ENCODE measurements at regions not wholly inside any gene's neighbourhood (a gene's known extent, or its start where the extent isn't known, plus 50 kb on each side); places are given as distances from the start of the nearest gene placed in this dataset.

DNA sequence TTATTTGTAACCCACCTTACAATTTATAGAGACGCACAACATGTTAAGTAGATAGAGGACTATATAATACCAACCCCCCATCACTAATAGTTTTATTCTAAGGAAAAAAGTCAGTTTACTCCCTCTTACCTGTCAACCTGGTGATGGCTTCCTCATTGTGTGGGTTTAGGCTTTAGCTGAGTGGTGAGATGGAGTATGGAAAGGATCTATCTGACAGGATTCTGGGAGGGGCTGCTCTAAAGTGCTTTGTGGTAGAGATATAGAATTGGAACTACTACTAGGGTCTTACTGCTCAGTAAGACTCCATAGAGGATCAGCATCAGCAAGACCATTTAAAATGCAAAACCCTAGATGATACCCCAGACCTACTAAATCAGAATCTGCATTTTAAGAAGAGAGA lies 82.1 kb upstream of the IFNE start:
- DNase-seq (ENCODE audit: low read depth), result no peak

DNA sequence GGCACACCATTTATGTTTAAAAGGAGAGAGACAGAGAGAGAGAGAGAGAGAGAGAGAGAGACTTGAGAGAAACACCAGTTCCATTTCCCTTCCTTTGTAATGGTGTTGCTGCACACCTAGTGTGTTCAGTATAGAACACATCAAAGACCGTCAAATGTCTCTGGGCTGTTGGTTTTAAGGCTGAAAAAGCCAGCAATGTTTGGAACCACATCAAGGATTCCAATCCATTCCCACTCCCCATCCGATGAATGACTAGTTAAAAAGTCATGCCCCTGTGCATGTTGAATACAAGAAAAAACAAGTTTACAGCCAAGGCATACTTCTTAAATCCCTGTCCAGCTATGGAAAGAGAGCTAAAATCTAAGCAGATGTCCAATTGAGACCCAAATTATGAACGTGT lies 83.0 kb upstream of the IFNE start:
- DNase-seq (ENCODE audit: low read depth), result no peak

DNA sequence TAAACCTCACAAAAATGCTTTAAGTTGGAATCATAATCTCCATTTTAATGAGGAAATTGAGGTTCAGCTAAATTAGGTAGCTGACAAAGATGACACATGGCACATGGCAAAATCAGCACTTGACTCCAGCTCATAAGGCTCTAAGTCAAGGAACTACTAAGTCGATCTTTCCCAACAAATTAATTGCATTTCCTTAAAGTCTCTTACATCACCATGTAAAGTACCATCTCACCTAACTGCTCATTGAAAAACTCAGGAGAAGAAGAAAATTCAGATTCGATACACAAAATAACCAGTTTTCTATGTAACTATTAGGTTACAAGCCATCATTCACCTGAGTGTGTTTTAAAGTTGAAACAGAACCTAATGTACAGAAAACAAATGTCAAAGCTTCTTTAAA lies 85.8 kb upstream of the IFNE start:
- DNase-seq (ENCODE audit: low read depth), result no peak

DNA sequence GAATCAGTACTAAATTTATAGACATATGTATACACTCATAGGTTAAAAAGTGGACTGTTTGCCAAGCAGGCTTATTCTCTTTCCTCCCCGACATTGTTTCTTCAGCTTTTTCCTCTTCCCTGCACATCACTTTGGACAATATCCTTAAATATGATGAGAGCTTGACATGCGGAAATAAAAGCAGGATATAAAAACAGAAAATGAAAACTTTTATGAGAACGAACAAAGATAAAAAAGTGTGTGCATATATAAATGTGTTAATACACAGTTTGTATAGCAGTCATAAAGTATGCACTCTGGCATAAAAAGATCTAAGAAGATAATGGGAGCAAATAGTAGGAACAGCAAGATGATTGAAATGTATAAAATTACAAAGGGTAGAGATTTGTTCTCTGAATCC lies 86.4 kb upstream of the IFNE start:
- DNase-seq (ENCODE audit: low read depth), result no peak

DNA sequence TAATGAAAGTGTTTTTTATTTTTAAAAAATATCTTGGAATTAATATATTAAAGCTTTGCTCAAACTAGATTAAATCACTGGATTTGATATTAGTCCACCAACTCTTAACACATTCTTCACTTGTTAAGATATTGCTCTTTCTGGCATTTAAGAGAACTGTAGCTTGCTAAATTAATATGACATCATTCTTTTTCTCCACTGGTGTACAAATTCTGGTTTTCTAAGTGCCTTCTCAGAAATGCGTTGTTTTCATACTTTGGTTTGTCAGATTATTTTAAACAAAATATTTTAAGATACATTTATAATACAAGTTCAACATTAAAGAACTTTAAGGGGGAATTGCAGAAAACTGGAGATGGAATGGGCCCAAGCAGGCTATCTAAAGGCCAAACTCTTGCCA lies 87.6 kb upstream of the IFNE start:
- DNase-seq (ENCODE audit: low read depth), result no peak

DNA sequence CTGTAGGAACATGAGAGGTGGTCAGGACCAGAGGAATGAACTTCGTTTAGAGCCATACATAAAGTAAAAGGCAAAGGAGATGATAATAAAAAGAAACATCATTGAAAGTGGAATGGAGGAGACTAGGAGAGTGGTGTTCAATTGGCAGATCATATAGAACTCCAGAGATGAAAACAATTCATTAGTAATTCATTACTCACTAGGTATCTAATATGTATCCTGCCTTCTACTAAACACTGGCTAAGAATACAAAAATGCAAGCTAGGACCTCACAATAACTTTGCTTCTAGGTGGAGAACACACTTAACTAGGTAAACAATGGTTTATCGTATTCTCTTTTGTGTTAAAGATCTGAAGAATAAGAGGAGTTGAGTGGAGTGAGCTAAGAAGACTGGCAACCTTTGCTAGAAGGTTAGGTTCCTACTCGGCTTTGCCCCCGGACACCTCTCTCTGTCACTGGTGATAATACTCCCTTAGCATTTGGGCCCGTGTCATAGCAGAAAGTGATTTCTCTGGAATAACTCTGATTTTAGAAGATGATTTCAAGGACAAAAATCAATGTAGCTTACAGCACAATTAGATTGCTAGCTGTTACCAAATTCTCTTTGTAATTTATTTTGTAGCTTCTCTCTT lies 88.6 kb upstream of the IFNE start:
- no peak for DNase-seq (ENCODE audit: low read depth)

DNA sequence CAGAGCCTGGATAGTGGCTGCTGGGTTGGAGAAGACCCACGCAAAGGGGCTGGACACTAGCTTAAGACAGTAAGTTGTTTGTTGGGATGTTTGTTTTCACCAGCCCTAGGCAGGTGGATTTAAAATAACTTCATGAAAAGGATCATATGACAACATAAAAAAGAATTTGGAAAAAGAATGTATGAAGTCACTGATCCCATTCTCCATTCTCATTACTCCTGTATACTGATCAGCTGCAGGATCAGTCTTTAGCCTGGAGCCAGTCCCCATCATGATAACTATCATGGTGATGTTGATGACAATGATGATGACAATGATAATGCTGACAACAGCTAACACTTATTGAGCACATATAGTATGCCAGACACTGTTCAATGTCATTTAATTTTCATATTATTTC lies 92.1 kb upstream of the IFNE start:
- no peak for DNase-seq (ENCODE audit: low read depth)

DNA sequence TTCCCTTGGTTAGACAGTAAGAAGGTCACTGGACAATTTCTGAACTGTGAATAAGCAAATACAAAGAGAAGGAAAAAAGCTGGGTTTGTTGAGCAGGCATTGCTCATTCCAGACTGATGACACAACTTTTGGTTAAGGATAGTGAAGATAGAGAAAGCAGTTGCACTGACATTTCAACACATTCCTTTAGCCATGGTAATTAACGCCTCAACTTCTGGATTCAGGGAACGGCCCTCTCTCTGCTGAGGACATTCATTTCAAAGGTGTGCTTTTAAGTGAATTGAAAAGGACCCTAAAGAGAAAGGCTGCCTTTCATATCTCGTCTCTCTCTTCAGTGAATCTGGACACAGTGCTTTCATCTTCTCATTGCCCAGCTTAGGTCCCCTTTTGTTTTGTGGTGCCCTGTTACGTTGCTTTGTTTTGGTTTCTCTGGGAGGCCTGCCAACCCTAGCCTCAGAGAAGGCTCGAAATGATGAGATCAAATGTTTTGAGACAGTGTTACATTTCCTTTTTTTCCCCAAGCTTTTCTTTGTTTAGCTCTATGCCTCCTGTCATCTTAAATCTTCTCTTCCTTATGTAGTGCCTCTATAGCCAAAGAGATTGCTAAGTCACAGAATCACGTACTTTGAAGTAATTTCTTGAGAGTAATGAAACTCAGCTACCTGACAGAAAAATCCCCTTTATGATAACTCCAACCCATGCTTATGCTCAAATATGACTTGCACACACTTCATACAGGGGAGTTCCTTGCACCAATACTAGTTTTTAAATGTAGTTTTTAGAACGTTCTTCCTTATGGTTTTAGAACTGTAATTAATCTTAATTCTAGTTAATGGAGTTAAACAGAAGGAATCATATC lies 94.4 kb upstream of the IFNE start:
- peak; percentile 90 for DNase-seq (ENCODE audit: low read depth)

DNA sequence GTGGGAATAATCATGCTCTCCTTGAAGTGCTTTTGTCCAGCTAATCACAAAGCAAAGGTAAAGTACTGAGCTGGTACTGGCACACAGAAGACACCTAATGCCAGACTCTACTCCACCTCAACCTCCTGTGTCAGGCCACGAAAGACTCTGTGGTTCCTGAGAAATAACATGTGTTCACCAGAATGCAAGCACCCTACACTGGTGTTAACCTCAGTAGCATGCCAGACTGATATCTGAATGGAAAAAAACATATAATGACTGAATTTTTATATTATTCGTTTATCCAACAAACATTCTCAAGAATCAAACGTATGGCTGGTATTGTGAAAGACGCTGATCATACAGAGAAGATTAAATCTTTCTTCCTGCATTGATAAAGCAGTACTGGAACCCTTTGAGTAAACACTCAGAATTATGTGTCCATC lies 97.1 kb upstream of the IFNE start:
- no peak for DNase-seq (ENCODE audit: low read depth)

DNA sequence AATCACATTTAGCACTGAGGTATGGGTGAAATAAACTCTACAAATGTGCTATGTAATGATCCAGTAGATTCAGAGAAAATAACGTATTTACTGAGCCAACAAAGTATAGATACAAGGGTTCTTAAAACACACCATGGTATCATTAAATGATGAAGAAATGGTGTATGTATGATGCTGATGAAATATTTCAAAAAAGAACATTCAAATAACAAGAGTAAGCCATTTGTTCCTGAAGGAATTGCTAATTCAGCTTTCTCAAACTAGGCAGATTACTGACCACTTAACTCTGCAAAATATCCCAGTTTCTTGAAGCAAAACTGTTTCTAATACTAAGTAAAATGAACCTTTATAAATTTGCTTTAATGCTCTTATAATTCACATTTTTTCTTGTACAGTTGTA lies 97.6 kb upstream of the IFNE start:
- DNase-seq (ENCODE audit: low read depth), result no peak

DNA sequence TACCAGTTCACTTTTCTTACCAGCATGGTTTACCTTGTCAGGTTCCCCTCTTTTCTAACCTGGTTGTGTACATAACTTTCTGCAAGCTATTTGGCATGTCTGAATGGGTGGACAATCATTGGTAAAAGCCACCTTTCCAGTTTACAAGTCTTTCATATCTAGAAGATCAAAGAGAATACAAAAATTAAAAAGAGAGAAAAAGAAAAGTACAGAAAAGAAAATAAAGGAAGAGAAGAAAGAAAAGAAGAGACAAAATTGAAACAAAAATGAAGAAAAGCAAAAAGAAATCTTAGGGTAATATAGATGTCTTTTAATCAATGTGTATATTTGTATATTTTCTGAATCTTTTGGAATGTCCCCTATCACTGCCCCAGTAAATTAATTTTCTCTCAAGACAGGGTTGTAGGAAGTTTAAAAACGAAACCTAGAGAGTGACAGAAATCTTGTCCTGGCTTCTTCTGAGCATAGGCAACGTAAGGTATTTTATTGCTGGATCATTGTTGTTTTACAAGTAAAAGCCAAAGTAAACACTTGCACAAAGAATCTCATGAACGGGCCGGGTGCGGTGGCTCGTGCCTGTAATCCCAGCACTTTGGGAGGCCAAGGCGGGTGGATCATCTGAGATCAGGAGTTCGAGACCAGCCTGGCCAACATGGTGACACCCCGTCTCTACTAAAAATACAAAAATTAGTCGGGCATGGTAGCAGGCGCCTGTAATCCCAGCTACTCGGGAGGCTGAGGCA lies 98.7 kb upstream of the IFNE start:
- no peak for DNase-seq (ENCODE audit: low read depth)

DNA sequence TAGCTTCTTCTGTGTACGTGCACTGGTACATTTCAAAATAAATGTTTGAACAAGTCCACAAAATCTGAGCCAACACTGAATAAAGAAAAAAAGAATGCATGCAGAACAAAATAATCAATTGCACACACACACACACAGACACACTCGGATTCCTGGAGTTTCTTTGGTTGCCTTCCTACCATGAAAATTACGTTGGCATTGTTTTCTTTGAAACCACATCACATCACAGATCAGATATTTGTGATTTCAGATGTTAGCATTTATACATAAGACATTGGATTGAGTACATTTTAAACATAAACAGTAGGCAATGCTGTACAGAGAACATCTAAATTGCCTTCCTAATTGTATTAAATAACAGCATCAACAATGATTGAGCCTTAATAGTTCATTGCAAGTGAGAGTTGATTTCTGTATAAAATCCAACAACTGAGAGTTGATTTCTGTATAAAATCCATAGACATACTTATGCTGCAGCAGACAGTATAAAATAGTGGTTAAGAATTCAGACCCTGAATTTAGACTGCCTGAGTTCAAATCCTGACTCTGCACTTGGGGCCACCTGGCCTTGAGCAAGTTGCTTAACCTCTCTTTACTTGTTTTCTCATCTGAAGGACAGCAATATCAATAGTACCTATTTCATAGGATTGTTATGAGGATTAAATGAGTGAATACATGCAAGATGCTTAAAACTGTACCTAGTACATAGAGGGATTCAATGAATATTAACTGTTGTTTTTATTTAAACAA lies 101.7 kb upstream of the IFNE start:
- DNase-seq (ENCODE audit: low read depth), result peak; percentile 39

DNA sequence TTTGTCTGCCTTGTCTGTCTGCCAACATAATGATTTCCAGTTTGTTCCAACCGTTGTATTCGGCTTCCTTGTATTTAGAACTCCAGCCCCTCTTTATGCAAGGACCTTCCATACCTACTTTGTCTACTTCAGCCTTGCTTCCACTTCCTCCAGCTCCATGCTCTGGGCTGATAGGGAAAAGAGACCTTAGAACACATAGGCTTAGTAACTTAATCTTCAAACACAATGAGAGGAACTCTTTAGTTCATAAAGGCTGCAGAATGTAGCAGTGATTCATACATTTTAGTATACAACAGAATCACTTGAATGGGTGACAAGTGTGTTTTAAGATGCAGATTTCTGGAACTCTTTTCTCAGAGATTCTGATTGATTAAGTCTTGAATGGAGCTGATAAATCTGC lies 102.8 kb upstream of the IFNE start:
- DNase-seq (ENCODE audit: low read depth), result no peak

DNA sequence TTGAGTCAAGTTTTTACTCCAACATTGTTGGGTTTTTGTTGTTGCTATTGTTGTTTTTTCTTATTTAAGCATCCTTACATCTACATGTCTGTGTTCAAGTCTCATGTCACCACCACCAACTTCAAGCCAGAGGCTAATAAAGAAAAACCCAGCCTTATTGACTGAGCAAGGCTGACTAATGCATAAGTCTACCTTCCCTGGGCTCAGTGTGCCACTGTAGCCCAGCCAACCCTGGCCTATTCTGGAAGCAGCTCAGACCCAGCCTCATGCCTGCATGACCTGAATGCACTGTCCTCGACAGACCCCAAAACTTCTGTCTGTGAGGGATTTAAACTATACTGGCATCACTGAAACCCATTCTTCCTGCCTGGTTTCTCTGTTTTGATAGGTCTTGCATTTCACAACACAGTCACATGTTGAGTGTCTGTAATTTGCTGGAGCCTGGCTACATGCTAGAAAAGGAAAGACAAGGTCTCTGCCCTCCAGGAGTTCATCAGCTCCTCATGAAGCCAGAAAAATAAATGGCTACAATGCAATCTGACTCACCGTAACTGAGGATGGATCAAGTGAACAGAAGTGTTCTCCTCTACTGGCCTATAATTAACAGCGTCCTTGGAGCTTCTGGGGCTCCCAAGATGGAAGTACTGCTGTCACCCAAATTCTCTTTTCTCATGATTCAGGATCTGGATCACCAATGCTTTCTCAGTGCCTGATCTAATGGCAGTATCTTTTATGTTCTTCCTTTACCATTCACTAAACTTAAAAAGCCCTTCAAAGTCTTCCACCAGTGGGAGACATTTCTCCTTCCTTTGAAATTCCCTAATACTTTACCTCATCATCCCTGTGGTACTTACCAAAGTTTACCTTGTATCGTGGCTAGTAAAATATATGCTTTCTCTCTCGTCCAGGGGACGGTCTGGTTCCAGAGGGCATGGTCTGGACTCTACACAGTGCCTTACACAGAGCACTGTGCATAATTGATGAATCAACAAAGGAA lies 103.9 kb upstream of the IFNE start:
- DNase-seq (ENCODE audit: low read depth), result peak; percentile 45

DNA sequence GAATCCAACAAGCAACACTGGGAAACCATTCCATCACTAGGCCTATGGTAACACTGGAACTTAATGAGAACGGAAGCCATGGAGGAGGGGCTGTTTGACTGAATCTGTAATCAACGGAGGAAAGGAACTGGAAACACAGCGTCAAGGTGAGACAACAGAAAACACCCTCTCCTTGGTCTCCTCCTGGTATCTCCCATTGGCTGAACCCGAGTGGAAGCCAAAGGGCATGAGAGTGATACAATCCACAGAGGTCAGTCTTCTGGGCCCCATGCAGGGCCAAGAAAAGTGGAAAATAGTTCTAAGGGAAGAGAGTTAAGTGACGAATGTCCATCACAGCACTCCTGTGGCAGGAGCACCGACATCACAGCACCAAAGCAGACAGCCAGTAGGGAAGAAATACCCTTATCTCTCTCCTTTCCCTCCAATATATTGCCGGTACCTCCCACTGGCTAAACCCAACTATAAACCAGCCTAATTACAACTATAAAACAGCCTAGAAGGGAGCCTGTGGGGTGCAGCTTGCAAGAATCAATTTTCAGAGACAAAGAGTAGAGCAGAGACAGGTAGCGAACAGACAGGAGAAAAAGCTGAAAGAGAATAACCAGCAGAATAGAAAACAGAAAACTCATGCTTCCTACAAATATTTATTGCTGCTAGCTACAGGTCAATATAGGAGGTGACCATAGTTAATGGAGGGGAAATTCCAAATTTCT lies 107.4 kb upstream of the IFNE start:
- DNase-seq (ENCODE audit: low read depth), result no peak

DNA sequence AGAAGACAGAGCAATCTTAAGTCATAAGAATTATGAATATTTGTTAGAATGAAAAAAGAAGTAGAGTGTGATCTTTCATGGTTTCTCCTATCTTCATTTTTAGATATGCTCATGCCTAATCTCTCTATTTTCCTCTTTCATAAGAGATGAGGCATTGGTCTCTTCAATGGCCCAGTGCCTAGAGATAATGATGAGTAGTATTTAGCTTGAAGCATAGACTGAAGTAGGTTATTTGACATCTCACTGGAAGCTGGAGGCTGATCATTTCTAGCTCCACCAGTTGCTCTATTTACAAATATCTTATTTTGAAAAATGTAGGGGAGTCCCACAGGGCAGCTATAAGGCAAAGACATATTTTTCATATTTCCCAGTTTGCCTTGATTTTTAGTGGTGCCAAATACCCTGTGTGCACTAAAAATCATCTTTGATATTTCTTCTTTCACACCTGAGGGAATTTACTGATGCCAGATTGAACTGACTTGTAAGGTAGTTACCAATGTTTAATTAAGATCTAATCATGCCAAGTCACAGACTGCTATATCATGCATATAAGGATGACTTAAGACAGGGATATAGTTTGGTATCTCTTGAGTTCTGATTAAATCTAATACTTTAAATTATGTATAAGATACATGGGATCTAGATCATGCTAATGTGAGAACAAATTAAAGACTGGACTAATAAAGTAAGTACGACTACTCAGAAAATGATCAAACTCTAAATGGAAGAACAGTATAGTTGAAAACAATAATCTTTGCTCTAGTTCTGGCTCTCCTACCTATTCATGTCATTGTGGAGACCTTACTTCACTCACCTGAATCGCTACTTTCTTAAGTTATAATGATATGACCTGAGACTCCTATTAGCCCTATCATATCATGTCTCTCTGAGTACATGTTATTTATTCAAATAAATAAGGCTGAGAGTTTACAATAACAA lies 108.2 kb upstream of the IFNE start:
- no peak for DNase-seq (ENCODE audit: low read depth)

DNA sequence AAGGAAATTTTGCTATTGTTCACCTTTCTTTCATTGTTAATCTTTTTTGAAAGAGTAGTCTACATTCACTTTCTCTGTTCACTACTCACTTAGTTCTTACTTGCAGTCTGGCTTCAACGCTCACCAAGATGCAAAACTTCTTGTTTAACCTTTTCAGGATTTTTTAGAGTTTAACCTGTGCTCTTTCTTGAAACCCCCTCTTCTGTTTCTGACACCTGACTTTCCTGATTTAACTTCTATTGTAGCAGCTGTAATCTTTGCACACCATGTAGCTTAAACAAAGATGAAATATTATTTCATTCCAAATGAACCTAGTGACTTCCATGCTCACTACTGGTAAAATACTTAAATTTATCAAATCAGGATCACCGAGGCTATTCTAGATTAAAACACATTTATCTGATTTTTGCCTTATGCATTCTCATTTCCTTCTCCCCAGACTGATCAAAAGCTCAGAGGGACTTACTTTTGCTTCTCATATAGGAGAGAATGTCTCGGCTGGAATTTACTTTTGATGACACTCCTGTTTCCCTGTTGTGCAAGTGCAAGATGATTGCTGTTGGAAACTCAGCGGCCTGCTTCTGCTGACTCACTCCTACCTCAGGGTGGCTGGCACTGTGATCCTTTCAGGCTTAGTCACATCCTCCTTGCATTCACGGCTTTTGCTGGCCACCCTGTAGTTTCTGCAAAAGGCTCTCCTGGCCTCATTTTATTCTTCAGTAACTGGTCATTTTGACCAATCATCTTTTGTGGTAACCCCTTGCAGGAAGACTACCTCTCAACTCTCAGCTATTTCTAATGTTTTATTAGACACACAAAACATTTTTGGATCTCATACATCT lies 109.3 kb upstream of the IFNE start:
- peak; percentile 97 for DNase-seq (ENCODE audit: low read depth)

DNA sequence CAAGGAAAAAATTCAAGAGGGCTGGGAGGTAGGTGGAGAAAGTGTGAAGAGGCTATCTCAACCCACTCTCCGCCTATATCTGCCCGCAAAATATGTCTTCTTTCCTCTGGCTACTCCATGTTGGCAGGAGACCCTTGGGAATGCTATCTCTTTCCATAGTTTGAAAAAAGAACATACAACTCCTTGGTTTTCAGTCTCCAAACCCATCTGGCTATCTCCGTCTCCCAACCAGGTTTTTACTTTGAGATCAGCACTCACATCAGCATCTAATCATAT lies 109.9 kb upstream of the IFNE start:
- DNase-seq (ENCODE audit: low read depth), result no peak

DNA sequence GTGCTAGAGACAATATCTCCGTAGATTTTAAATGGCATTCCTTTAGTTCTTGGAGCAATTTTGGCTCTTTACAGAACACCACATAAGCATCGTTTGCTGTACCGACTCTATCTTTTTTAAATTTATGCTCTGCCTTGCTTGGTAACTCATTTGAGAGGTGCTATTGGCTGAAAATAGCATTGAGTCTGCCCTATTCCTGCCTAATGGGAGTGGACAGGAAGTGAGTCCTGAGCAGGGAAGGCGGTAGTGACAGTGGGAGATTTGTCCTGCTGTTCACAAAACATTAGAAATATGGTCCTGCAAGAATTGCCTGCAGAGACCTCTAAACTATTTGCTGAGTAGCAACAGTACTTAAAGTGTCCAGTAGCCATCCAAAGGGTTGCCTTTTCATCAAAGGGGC lies 115.2 kb upstream of the IFNE start:
- no peak for DNase-seq (ENCODE audit: low read depth)
